ENCODE measurements at regions not wholly inside any gene's neighbourhood (a gene's known extent, or its start where the extent isn't known, plus 50 kb on each side); places are given as distances from the start of the nearest gene placed in this dataset.

GRCh38 chr5:109929911-109930310 lies 240.2 kb downstream of the MAN2A1 start:
- TF ChIP-seq PKNOX1 (IDR thresholded peaks at IDR 0.05) (no peak), BHLHE40 (IDR thresholded peaks at IDR 0.05; ENCODE audit: borderline replicate concordance) (no peak), SUZ12 (IDR thresholded peaks at IDR 0.05) (no peak), TARDBP (IDR thresholded peaks at IDR 0.05) (no peak), ZNF384 (IDR thresholded peaks at IDR 0.05) (no peak), ARNT (IDR thresholded peaks at IDR 0.05) (no peak), HDGF (IDR thresholded peaks at IDR 0.05; ENCODE audit: borderline replicate concordance) (no peak)

Data from HEK293T (cell line).